IPS-20b (cell line): ENCODE measurements at regions not wholly inside any gene's neighbourhood (a gene's known extent, or its start where the extent isn't known, plus 50 kb on each side); places are given as distances from the start of the nearest gene placed in this dataset.

Experiments
- H3K27ac ChIP-seq: one replicate; pipeline ENCODE4 v1.5.1; 2013; ENCODE audit warnings: low read length
- H3K27me3 ChIP-seq: 2 replicates; pipeline ENCODE4 v1.6.1; 2013; ENCODE audit warnings: mild to moderate bottlenecking, low read length, inconsistent platforms; ENCODE audit not compliant: insufficient read depth
- H3K36me3 ChIP-seq: 2 replicates; pipeline ENCODE4 v1.6.1; 2013; ENCODE audit warnings: low read depth, mild to moderate bottlenecking, inconsistent platforms, low read length, moderate library complexity; ENCODE audit not compliant: insufficient read depth
- H3K4me1 ChIP-seq: 2 replicates; pipeline ENCODE4 v1.6.1; 2013; ENCODE audit warnings: mild to moderate bottlenecking, control low read depth, inconsistent platforms, low read length, moderate library complexity; ENCODE audit not compliant: insufficient read depth
- H3K4me3 ChIP-seq: 2 replicates; pipeline ENCODE4 v1.5.1; 2013; ENCODE audit warnings: mild to moderate bottlenecking, low read length, inconsistent platforms
- H3K9ac ChIP-seq: 2 replicates; pipeline ENCODE4 v1.6.1; 2013; ENCODE audit warnings: low read depth, mild to moderate bottlenecking, inconsistent platforms, low read length, moderate library complexity
- H3K9me3 ChIP-seq: 2 replicates; pipeline ENCODE4 v1.6.1; 2013; ENCODE audit warnings: mild to moderate bottlenecking, low read depth, low read length, inconsistent platforms; ENCODE audit not compliant: insufficient read depth

- H3K4me3 ChIP-seq, result no peak overlapping the region
- no peak overlapping the region for H3K9ac ChIP-seq
- H3K27me3 ChIP-seq, result no peaks in the 10 kb centered on the region
- no peak overlapping the region for H3K27ac ChIP-seq
- H3K4me1 ChIP-seq, result no peaks in the 10 kb centered on the region
- H3K36me3 ChIP-seq, result no peaks in the 10 kb centered on the region
- no peaks in the 10 kb centered on the region for H3K9me3 ChIP-seq
Observed at GRCh38 chr4:60223208-60223923, 976.8 kb upstream of the ADGRL3 start.

DNA sequence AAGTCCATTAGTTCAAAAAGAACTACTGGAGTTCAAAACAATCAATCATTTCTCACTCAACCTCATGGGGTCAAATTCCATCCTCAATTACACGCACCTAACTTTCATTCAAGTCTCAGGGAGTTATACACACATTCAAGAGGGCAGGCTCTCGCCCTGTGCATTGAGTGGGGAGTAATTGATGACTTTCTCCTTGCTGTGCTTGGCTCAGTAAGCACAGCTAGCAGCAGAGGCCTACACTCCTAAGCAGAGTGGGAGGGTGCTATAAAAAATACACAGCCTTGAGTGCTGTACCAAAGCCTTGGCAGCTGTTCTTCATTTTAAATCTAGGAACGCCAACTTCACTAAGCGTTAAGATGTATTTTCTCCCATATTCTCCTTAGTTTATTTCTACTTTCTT lies 958.3 kb upstream of the ADGRL3 start:
- H3K9ac ChIP-seq, result no peak overlapping the region
- H3K36me3 ChIP-seq, result no peaks in the 10 kb centered on the region
- no peaks in the 10 kb centered on the region for H3K9me3 ChIP-seq
- no peak overlapping the region for H3K27ac ChIP-seq
- H3K4me1 ChIP-seq, result no peaks in the 10 kb centered on the region
- H3K27me3 ChIP-seq, result no peaks in the 10 kb centered on the region
- H3K4me3 ChIP-seq, result no peak overlapping the region

DNA sequence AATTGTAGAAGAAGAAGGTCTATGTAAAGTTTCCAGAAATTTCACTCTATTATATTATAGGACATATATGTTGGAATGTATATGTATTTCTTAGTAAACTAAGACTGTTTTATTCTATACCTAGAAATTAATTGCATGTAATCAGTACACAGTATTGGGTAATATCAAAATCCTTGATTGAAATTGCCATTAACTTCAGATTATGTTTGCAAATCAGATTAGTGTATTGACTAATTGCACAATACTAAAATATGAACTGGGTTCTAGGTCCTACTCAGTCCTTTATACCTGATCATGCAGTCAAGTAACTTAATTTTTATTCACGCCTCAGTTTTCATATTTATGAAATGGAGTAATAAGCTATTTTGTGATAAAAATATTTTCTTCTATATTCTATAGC lies 950.3 kb upstream of the ADGRL3 start:
- Histone ChIP-seq H3K9me3 (no peaks in the 10 kb centered on the region), H3K9ac (no peak overlapping the region), H3K4me3 (no peak overlapping the region), H3K36me3 (no peaks in the 10 kb centered on the region), H3K4me1 (no peaks in the 10 kb centered on the region), H3K27ac (no peak overlapping the region), H3K27me3 (no peaks in the 10 kb centered on the region)

- Histone ChIP-seq H3K36me3 (no peaks in the 10 kb centered on the region), H3K9ac (no peak overlapping the region), H3K9me3 (no peaks in the 10 kb centered on the region), H3K27me3 (no peaks in the 10 kb centered on the region), H3K27ac (no peak overlapping the region), H3K4me1 (no peaks in the 10 kb centered on the region), H3K4me3 (no peak overlapping the region)
Observed at GRCh38 chr4:60250657-60251056, 949.5 kb upstream of the ADGRL3 start.

- no peaks in the 10 kb centered on the region for H3K9me3 ChIP-seq
- H3K27ac ChIP-seq, result no peak overlapping the region
- no peak overlapping the region for H3K9ac ChIP-seq
- H3K27me3 ChIP-seq, result no peaks in the 10 kb centered on the region
- no peak overlapping the region for H3K4me3 ChIP-seq
- no peaks in the 10 kb centered on the region for H3K36me3 ChIP-seq
- H3K4me1 ChIP-seq, result no peaks in the 10 kb centered on the region
Observed at GRCh38 chr4:60259781-60260180, 940.3 kb upstream of the ADGRL3 start.

DNA sequence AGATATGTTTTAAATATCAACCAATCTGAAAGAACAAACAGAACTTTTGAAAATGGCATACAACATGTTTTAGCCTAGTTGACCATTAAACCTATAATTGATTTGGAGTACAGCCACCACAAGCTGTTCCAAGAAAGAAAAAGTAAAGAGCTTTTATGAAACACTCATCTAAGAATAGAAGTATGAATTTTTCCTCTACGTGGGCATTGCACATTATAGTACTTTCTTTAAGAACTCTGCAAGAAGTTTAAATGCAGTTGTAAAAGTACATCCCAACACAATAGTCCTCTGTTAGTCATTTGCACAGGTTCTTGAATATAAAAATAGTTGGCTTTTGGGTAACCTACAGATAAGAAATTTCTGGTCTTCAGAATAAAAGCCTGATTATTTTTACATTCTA lies 933.6 kb upstream of the ADGRL3 start:
- Histone ChIP-seq H3K9me3 (no peaks in the 10 kb centered on the region), H3K9ac (no peak overlapping the region), H3K4me3 (no peak overlapping the region), H3K27ac (no peak overlapping the region), H3K4me1 (no peaks in the 10 kb centered on the region), H3K27me3 (no peaks in the 10 kb centered on the region), H3K36me3 (no peaks in the 10 kb centered on the region)

- H3K4me3 ChIP-seq, result no peak overlapping the region
- H3K9ac ChIP-seq, result no peak overlapping the region
- no peak overlapping the region for H3K27ac ChIP-seq
- no peaks in the 10 kb centered on the region for H3K27me3 ChIP-seq
- no peaks in the 10 kb centered on the region for H3K9me3 ChIP-seq
- H3K36me3 ChIP-seq, result no peaks in the 10 kb centered on the region
- no peaks in the 10 kb centered on the region for H3K4me1 ChIP-seq
Observed at GRCh38 chr4:60296386-60296785, 903.7 kb upstream of the ADGRL3 start.

- no peak overlapping the region for H3K27ac ChIP-seq
- H3K9me3 ChIP-seq, result no peaks in the 10 kb centered on the region; the same call in 1 of the 2 replicates
- no peaks in the 10 kb centered on the region for H3K27me3 ChIP-seq
- no peak overlapping the region for H3K9ac ChIP-seq
- H3K4me1 ChIP-seq, result no peaks in the 10 kb centered on the region
- no peak overlapping the region for H3K4me3 ChIP-seq
- H3K36me3 ChIP-seq, result no peaks in the 10 kb centered on the region
Observed at GRCh38 chr4:60313611-60314178, 886.4 kb upstream of the ADGRL3 start.

- Histone ChIP-seq H3K27ac (no peak overlapping the region), H3K27me3 (no peaks in the 10 kb centered on the region), H3K4me3 (no peak overlapping the region), H3K9me3 (no peaks in the 10 kb centered on the region; the same call in 1 of the 2 replicates), H3K36me3 (no peaks in the 10 kb centered on the region), H3K4me1 (no peaks in the 10 kb centered on the region), H3K9ac (no peak overlapping the region)
Observed at GRCh38 chr4:60314416-60314815, 885.7 kb upstream of the ADGRL3 start.

GRCh38 chr4:60315586-60315985 lies 884.5 kb upstream of the ADGRL3 start:
- no peak overlapping the region for H3K27ac ChIP-seq

DNA sequence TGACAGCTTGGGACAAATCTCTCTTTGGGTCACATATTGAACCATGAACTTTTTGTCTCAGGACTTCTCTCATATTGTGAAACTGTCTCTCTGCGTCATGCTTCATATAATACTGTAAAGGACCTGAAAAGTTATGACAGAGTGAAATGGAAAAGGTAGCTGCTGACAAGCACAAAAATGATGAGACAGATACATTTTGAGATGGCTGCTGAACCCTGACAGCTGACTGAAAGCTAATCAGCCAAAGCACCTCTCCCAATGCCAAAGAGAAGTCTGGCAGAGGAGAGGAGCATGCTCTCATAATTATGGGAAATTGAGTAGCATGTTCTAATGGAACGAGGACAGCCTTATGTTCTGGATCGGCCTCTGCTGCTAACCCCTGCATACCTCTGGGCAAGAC lies 873.4 kb upstream of the ADGRL3 start:
- Histone ChIP-seq H3K9me3 (no peaks in the 10 kb centered on the region), H3K4me1 (no peaks in the 10 kb centered on the region), H3K36me3 (no peaks in the 10 kb centered on the region), H3K4me3 (no peak overlapping the region), H3K27me3 (no peaks in the 10 kb centered on the region), H3K9ac (no peak overlapping the region), H3K27ac (no peak overlapping the region)

More at GRCh38 chr4:60315586-60315985, 884.5 kb upstream of the ADGRL3 start:
- Histone ChIP-seq H3K36me3 (no peaks in the 10 kb centered on the region), H3K27me3 (no peaks in the 10 kb centered on the region), H3K9ac (no peak overlapping the region), H3K9me3 (no peaks in the 10 kb centered on the region; the same call in 1 of the 2 replicates), H3K4me1 (no peaks in the 10 kb centered on the region), H3K4me3 (no peak overlapping the region)

GRCh38 chr4:60327651-60328050 lies 872.5 kb upstream of the ADGRL3 start:
- H3K4me1 ChIP-seq, result no peaks in the 10 kb centered on the region
- H3K27me3 ChIP-seq, result no peaks in the 10 kb centered on the region

More at GRCh38 chr4:60327651-60328050, 872.5 kb upstream of the ADGRL3 start:
- Histone ChIP-seq H3K27ac (no peak overlapping the region), H3K36me3 (no peaks in the 10 kb centered on the region), H3K9me3 (no peaks in the 10 kb centered on the region), H3K9ac (no peak overlapping the region), H3K4me3 (no peak overlapping the region)
